NT2/D1 (cell line): ENCODE measurements at regions not wholly inside any gene's neighbourhood (a gene's known extent, or its start where the extent isn't known, plus 50 kb on each side); places are given as distances from the start of the nearest gene placed in this dataset.

Experiments
- DNase-seq: peaks from one replicate; pipeline ENCODE4 v3.0.0-alpha.2; 2011; ENCODE audit warnings: low read depth, low spot score
- H3K27me3 ChIP-seq: 2 replicates; pipeline ENCODE4 v1.6.0; 2011; ENCODE audit warnings: mild to moderate bottlenecking; ENCODE audit not compliant: insufficient read length, insufficient read depth
- H3K36me3 ChIP-seq: 2 replicates; pipeline ENCODE4 v1.6.1; 2011; ENCODE audit warnings: mild to moderate bottlenecking, low read length, mixed read lengths; ENCODE audit not compliant: insufficient read depth, insufficient read length
- H3K4me1 ChIP-seq: 2 replicates; pipeline ENCODE4 v1.5.1; 2011; ENCODE audit not compliant: insufficient read depth, insufficient read length
- H3K4me3 ChIP-seq: 2 replicates; pipeline ENCODE4 v1.5.1; 2011; ENCODE audit warnings: low read depth; ENCODE audit not compliant: insufficient read length
- H3K9ac ChIP-seq: 2 replicates; pipeline ENCODE4 v1.6.0; 2011; ENCODE audit warnings: low read depth; ENCODE audit not compliant: insufficient read length
- H3K9me3 ChIP-seq: 2 replicates; pipeline ENCODE4 v1.5.1; 2011; ENCODE audit warnings: mild to moderate bottlenecking, low read length; ENCODE audit not compliant: insufficient read depth
- SUZ12 ChIP-seq: IDR thresholded peaks from 2 replicates; pipeline ENCODE4 v1.6.1; 2011; ENCODE audit not compliant: insufficient read length, insufficient read depth; ENCODE audit errors: extremely low read depth
- YY1 ChIP-seq: IDR thresholded peaks from 2 replicates; pipeline ENCODE4 v1.6.1; 2011; ENCODE audit not compliant: insufficient read length, insufficient read depth
- ZNF274 ChIP-seq: IDR thresholded peaks from 2 replicates; pipeline ENCODE4 v1.6.1; 2011; ENCODE audit warnings: mild to moderate bottlenecking, low read depth, low read length

DNA sequence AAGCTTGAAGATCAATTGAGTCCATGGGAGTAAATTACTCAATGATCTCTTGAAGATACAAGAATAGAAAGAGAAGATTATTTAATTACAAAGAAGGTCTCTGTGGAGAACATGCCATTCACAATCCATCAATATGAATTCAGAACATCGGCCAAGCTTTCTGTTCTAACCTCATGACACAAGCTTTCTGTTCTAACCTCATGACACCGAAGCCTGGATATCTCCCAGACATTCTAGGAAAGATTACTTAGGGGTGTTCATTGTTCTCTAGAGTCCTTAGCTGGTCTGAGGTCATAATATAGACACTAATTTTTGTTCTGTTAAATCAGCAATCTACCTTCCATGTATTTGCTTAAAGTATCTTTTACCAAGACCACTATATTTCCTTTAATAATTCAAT lies 95.5 kb downstream of the RDH14 start:
- TF ChIP-seq YY1: no peak
- TF ChIP-seq SUZ12: no peak
- no peak for TF ChIP-seq ZNF274
- no peak overlapping the region for H3K4me3 ChIP-seq
- no peak for DNase-seq
- H3K9me3 ChIP-seq: no peaks in the 10 kb centered on the region
- H3K9ac ChIP-seq: no peak overlapping the region
- H3K27me3 ChIP-seq: no peaks in the 10 kb centered on the region
- H3K36me3 ChIP-seq: no peaks in the 10 kb centered on the region
- no peaks in the 10 kb centered on the region for H3K4me1 ChIP-seq

DNA sequence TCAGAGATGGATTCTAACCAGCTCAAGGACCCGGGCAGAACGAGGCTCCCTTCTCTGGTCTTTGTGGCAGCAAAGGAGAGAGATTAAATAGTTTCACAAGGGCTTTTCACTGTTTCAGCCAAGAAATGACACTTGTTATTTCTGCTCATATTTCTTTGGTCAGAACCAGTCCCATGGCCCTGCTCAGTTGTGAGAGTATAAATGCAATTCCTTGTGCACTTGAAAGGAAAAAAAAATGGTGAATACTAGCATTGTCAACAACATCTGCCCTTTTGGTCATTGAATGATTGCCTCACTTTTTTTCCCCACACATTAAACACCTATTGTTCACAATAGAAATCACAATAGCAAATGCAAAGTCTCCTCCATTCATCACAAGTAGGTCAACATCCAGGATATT lies 104.4 kb downstream of the RDH14 start:
- DNase-seq: no peak
- no peaks in the 10 kb centered on the region for H3K27me3 ChIP-seq
- no peak overlapping the region for H3K4me3 ChIP-seq
- no peaks in the 10 kb centered on the region for H3K36me3 ChIP-seq
- TF ChIP-seq YY1: no peak
- no peak for TF ChIP-seq SUZ12
- no peak for TF ChIP-seq ZNF274
- no peaks in the 10 kb centered on the region for H3K9me3 ChIP-seq
- no peak overlapping the region for H3K9ac ChIP-seq
- H3K4me1 ChIP-seq: no peaks in the 10 kb centered on the region

DNA sequence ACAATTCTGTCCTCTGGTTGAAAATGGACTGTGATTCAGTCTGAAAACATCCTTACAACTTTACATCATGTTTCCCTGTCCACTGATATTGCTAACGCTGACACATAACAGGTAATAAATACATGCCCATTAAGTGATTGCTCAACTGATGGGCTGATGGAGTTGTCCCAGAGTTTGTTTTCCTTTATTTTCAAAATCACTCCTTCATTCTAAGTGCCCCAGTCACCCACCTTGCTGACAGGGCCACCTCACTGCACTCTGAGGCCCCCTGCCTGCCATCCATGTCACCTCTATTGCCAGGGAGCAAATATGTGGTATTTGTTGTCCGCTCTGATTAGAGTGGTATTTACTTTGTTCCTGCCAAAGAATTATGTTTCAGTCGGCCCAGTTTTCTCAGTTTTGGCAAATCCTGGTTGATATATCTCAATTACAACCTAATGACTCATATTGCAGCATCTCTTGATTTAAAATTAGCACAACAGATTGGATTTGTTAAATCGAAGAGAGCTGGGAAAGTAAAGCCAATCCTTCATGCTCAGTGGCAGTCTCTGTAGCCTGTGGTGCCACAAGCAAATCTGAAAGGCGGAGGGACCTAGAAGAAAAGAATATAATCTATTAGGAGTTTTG lies 105.1 kb downstream of the RDH14 start:
- Histone ChIP-seq H3K4me1 (no peaks in the 10 kb centered on the region), H3K9me3 (no peaks in the 10 kb centered on the region), H3K36me3 (no peaks in the 10 kb centered on the region), H3K27me3 (no peaks in the 10 kb centered on the region), H3K4me3 (no peak overlapping the region), H3K9ac (no peak overlapping the region)
- TF ChIP-seq SUZ12 (no peak), YY1 (no peak), ZNF274 (no peak)
- no peak for DNase-seq

DNA sequence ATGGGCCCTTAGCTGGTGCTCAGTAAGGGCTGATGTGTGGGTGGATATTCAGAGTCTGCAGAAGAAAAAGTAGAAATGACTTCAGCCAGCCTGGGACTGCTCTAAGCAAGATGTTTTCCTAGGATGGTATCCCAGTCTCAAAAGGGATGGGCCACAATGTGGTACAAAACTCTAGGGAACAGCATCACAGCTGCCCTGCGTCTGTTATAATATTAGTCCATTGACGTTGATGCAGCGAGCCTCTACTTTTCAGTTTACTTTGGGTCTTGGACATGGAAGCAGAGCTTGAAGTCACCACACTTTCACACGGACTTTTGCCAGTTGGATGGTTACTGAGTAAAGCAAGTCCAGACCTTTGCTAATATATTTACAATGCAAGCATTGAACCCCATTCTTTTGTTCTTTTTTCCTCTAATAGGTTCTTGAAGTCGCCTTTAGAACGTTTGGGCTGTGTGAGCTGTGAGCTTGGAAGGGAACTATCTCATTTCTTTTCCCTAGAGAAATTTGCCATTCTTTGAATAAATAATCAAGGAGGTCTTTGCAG lies 105.7 kb downstream of the RDH14 start:
- TF ChIP-seq SUZ12 (no peak), ZNF274 (no peak), YY1 (no peak)
- H3K4me1 ChIP-seq: no peaks in the 10 kb centered on the region
- DNase-seq: no peak

DNA sequence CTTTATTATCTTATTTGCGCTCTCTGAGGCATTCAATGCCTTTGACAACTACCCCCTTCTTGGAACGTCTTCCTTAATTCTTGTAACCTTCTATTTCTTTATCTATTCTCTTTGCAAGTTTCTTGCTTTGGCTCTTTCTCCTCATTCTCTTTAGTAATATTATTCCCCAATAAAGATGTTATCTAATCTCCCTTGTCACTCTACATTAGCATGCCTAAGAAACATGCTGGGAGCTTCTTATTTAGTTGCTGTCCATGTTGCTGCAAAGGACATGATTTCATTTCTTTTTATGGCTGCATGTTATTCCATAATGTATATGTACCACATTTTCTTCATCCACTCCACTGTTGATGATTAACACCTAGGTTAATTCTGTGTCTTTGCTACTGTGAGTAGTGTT lies 113.7 kb downstream of the RDH14 start:
- no peaks in the 10 kb centered on the region for H3K4me1 ChIP-seq
- H3K27me3 ChIP-seq: no peaks in the 10 kb centered on the region
- TF ChIP-seq YY1 (no peak), SUZ12 (no peak), ZNF274 (no peak)
- no peaks in the 10 kb centered on the region for H3K9me3 ChIP-seq
- H3K4me3 ChIP-seq: no peak overlapping the region
- no peak for DNase-seq
- H3K36me3 ChIP-seq: no peaks in the 10 kb centered on the region
- no peak overlapping the region for H3K9ac ChIP-seq

More for the DNA sequence above, 105.7 kb downstream of the RDH14 start:
- Histone ChIP-seq H3K9me3 (no peaks in the 10 kb centered on the region), H3K9ac (no peak overlapping the region), H3K36me3 (no peaks in the 10 kb centered on the region), H3K27me3 (no peaks in the 10 kb centered on the region), H3K4me3 (no peak overlapping the region)

DNA sequence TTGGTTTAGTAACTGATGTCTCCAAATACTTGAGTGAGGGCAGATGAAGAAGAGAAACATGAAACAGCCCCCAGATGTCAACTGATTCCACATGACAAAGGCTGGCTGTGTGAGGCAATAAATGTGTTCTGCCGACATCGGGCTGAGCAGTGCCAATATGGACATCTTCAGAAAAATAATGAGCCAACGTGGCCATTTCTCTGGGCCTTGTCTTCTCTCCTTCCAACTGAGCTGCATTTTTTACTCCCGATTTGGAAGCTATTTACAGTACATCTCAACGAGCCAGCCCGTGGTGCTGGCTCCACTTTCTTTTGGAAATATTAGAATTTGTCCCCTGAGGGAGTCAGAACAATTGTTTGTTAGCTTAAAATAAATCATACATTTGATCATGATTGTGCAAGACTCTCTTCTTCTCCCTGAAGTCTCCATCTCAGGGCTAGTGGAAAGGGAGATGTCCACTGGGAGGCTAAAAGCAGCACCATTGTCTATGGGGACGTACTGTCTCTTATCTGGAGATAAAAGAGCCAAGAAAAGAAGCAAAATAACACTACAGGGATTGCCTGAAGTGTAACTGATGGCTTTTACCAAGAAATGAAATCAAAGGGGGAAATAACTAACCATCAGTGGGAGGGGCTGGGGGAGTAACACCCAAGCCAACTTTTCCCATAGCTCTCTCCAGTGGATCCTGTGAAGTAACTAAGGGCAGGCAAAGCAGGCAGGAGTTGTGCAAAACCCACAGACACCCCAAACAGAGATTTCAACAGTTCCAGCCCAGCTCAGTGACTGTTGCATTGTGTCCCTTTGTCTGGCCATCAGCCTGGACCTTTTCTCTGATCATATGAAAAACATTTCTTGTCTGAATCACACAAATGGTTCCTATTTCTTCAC lies 114.8 kb downstream of the RDH14 start:
- Histone ChIP-seq H3K9ac (no peak overlapping the region), H3K9me3 (no peaks in the 10 kb centered on the region), H3K36me3 (no peaks in the 10 kb centered on the region), H3K4me3 (no peak overlapping the region), H3K4me1 (no peaks in the 10 kb centered on the region), H3K27me3 (no peaks in the 10 kb centered on the region)
- TF ChIP-seq SUZ12 (no peak), ZNF274 (no peak), YY1 (no peak)
- DNase-seq: no peak

DNA sequence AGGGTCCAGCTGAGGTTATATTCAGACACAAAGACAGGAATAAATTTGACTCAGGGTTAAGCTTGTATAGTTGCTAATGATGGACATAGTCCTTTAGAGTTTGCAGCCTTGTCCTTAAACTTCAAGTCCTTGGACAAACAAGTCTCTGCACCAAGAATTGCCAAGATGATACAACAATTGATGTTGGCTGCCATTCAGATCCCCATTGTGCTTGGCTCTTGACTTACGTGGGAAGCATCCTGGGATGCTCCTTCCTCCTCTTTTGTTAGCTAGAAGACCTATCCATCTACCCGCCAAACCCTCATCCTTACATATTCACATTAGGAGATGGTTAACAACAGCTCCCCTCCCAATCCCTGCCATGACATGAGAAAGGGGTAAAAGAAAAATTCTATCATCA lies 115.6 kb downstream of the RDH14 start:
- DNase-seq: no peak
- no peak for TF ChIP-seq YY1
- no peak for TF ChIP-seq SUZ12
- TF ChIP-seq ZNF274: no peak
- no peak overlapping the region for H3K4me3 ChIP-seq
- no peaks in the 10 kb centered on the region for H3K4me1 ChIP-seq
- no peaks in the 10 kb centered on the region for H3K27me3 ChIP-seq
- no peaks in the 10 kb centered on the region for H3K36me3 ChIP-seq
- H3K9ac ChIP-seq: no peak overlapping the region
- no peaks in the 10 kb centered on the region for H3K9me3 ChIP-seq
